Fibroblast of skin of back (primary cell): ENCODE measurements at regions not wholly inside any gene's neighbourhood (a gene's known extent, or its start where the extent isn't known, plus 50 kb on each side); places are given as distances from the start of the nearest gene placed in this dataset.

Experiments
- DNase-seq: peaks from one replicate; pipeline ENCODE4 v3.0.0-alpha.2; 2013

DNA sequence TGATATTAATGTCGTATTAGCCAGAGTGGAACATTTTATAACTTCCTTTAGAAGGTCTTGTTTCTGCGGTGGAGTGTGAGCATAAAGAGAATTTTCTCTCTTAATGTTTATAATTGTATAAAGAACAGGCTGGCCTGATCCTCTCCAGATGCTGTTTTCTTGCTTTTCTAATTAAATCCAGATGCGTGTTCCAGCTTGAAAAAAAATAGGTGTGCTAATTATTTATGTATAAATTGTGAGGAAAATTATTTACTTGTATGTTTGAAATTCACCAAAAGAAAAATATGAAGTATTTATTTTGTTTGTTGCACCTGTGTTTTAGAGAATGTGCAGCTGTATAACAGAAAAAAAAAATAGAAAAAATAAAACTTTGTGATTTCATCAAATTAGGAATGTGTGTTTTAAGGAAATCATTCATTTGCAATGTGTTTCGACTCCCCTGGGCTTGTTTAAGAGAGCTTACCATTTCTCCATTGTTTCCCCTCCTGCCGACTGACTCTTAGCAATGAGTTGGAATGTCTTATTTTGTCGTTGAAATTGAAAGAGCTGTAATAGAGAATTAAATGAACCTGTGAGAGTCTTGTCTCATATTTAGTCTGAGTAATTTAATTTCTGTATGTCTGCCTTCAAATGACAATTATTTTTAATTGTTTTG lies 220.1 kb upstream of the NXPH2 start:
- DNase-seq, result peak; percentile 5

- DNase-seq, result peak; percentile 89
These were observed 217.8 kb upstream of the NXPH2 start for GRCh38 chr2:138997856-138998517.

DNA sequence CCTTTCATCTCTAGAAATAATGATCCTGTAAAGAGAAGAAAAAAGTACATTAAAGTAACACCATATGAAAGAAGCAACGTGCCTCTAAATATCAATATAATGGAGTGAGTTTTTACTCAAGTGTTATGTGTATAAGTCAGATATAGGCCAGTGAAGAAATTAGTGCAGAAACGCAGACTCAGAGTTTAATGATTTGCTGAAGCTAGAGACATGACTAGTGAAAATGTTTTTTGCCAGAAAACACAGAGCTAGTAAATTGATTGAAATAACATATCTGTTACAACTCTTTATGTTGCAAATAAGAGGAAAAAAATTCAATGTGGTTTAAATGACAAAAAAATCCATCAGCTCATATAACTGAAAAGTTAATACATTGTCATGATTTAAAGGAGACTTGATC lies 217.2 kb upstream of the NXPH2 start:
- no peak for DNase-seq

DNA sequence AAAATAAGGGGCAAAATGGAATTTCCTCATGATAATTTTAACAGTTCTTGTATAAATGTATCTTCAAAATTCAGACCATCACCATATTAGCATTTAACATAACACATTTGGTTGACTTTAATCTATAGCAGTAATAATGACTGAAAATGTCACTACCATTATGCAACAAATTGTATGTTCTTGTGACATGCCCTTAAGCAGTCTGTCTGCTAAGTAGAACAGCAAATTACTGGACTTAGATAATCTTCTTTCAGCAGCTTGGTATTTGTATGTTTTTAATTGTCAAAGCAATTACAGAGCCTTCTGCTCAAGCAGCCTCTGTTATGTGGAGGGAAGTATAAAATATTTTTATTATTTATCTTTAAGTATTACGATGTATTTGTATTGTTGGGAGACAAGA lies 214.3 kb upstream of the NXPH2 start:
- no peak for DNase-seq

DNA sequence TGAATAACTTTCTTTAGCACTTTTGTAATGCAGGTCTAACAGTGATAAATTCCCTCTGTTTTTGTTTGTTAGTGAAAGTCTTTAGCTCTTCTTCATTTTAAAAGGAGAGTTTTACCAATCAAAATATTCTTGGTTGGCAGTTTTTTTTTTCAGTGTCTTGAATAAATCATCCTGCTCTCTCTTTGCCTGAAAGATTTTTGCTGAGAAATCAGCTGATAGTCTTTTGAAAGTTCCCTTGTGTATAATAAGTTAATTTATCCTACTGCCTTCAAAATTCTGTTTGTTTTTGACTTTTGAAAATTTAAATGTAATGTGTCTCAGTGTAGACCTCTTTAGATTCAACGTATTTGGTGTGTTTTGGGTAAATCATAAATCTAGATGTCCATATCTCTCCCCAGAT lies 205.7 kb upstream of the NXPH2 start:
- no peak for DNase-seq

DNA sequence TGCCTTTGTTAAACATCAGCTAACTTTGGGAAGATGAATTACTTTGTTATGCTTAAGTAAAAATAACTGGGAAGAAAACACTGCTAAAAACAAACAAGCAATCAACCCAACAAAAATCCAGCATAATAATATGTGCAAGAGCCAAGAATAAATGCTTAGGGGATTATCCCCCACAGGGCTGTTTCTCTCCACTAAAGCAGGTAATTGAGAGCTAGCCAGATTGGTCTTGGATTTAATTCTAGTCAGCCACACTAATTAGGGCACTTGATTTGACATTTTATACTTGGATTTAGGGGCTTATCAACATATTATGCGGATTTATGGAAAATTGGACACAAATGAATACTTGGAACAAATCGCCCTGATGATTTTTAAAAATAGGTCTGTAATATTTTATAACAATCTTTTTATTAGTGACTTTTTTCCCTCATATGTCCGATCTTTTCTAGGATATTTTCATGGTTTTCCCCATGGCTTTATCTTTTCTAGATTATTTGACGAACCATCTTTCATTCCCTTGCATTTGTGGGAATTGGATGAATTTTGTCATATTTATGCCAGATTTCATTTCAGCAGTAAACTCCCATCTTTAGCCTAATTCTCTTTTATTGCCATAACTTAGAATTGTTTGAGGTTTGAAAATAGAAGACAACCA lies 199.1 kb upstream of the NXPH2 start:
- DNase-seq, result no peak

DNA sequence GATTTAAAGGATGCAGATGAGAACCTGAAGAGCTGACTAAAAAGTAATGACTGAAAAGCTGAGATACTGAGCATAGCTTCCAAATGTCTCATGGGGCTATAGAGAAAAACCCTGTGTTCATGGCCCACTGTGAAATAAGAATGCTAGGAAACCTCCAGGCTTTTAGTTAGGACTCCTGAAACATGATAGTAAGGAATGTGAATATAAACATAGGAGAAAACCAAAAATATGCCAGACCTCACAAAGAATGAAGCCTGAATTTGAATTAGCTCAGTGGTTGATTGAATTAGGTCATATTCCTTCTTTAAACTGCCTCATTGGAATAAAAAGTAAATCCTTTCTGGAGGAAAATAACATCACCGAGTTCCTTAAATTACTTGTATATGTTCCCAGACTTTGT lies 194.5 kb upstream of the NXPH2 start:
- DNase-seq, result peak; percentile 96

- peak; percentile 52 for DNase-seq
These were observed 184.2 kb upstream of the NXPH2 start for GRCh38 chr2:138964418-138964817.

DNA sequence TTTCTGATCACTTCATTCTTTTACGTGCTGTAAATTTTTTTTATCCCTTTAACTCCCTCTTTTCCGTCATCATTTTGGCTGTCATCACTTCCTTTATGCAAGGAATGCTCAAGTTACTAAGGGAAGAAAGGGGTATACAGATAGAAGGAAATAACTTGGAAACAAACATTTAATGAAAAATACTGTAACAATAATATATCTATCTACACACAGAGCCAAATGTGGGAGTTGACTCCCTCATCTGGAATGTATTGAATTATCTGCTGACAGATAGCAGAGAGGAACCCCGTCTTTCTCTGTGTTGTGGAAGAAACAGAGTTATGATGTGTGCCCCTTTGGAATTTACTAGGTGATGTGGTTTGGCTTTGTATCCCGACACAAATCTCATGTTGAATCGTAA lies 182.5 kb upstream of the NXPH2 start:
- peak; percentile 23 for DNase-seq

- DNase-seq, result no peak
These were observed 180.0 kb upstream of the NXPH2 start for GRCh38 chr2:138960191-138960590.

GRCh38 chr2:138959031-138959430 lies 178.8 kb upstream of the NXPH2 start:
- no peak for DNase-seq

- DNase-seq, result no peak
These were observed 175.9 kb upstream of the NXPH2 start for GRCh38 chr2:138956116-138956515.

GRCh38 chr2:138950486-138950885 lies 170.3 kb upstream of the NXPH2 start:
- DNase-seq, result no peak

- DNase-seq, result peak; percentile 21
These were observed 169.3 kb upstream of the NXPH2 start for GRCh38 chr2:138949517-138949916.

- peak; percentile 99 for DNase-seq
These were observed 167.9 kb upstream of the NXPH2 start for GRCh38 chr2:138948070-138948539.

GRCh38 chr2:138943470-138943869 lies 163.3 kb upstream of the NXPH2 start:
- DNase-seq, result no peak

DNA sequence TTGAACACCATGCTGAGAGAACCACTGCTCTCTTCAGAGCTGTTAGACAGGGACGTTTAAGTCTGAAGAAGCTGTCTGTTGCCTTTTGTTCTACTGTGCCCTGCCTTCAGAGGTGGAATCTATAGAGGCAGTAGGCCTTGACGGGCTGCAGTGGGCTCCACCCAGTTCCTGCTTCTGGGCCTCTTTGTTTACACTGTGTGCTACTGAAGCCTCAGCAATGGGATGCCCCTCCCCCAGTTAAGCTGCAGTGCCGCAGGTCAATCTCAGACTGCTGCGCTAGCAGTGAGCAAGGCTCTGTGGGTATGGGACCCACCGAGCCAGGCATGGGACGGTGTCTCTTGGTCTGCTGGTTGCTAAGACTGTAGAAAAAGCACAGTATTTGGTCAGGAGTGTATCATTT lies 162.3 kb upstream of the NXPH2 start:
- no peak for DNase-seq

GRCh38 chr2:138931284-138932256 lies 151.4 kb upstream of the NXPH2 start:
- no peak for DNase-seq

DNA sequence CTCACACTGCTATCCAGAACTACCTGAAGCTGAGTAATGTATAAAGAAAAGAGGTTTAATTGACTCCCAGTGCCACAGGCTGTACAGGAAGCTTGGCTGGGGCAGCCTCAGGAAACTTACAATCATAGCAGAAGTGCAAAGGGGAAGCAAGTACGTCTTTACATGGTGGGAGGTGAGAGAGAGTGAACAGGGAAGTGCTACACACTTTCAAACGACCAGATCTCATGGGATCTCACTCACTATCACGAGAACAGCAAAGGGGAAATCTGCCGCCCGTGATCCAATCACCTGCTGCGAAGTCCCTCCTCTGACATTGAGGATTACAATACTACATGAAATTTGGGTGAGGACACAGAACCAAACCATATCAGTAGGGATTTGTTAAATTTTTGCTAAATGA lies 150.4 kb upstream of the NXPH2 start:
- DNase-seq, result no peak

GRCh38 chr2:138928374-138929021 lies 148.3 kb upstream of the NXPH2 start:
- DNase-seq, result no peak

DNA sequence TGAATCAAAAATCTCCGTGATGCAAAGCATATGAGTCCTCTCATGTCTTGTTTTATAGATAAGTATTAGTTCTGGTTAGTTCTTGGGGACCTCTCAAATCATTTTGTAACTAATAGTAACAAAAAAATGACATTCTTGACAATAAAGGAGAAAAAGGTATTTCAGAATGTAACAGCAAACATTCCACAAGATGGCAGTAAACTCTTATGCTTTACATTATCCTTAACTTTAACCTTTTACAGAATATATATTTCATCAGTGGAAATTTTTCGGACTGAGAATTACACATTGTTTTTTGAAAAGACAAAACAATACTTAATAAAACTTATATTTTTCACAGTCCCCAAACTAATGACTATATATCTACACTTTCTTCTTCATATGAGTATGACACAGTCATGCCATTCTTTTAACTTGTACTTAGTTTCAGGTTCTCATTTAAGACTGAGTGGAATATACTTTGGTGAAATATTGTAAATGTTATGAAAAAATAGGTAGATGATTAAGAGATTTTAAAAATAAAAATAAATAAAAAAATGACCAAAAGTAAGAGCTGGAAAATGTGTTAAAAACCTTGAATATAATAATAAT lies 142.9 kb upstream of the NXPH2 start:
- DNase-seq, result peak; percentile 45
